Calu3 (cell line): ENCODE measurements at regions not wholly inside any gene's neighbourhood (a gene's known extent, or its start where the extent isn't known, plus 50 kb on each side); places are given as distances from the start of the nearest gene placed in this dataset.

Experiments
- BruUV-seq: library from RNA; stranded (reverse); fragments of 400-500 nt; replicated peaks from 2 replicates; lab custom pipeline; 2021; lab: Mats Ljungman, UMichigan
- CTCF ChIA-PET: fragments of 300-600 bp; sonication (Branson Sonifier 250); formaldehyde crosslinking; loops from one replicate; lab custom pipeline; 2022; ENCODE audit warnings: antibody characterized with exemption; lab: Charles Lee
- DNase-seq: peaks from one replicate; pipeline ENCODE4 v3.0.0; 2022
- H3K27ac Mint-ChIP-seq: one replicate; pipeline ENCODE4 v1.8.0; 2022; ENCODE audit warnings: mixed read lengths; ENCODE audit not compliant: unreplicated experiment
- H3K27me3 Mint-ChIP-seq: one replicate; pipeline ENCODE4 v1.8.0; 2022; ENCODE audit warnings: mixed read lengths; ENCODE audit not compliant: unreplicated experiment
- H3K36me3 Mint-ChIP-seq: one replicate; pipeline ENCODE4 v1.8.0; 2022; ENCODE audit warnings: mild to moderate bottlenecking, moderate library complexity, mixed read lengths; ENCODE audit not compliant: insufficient read depth, unreplicated experiment
- H3K4me1 Mint-ChIP-seq: one replicate; pipeline ENCODE4 v1.8.0; 2022; ENCODE audit warnings: mild to moderate bottlenecking, low read depth, mixed read lengths; ENCODE audit not compliant: unreplicated experiment
- H3K4me3 Mint-ChIP-seq: one replicate; pipeline ENCODE4 v1.8.0; 2022; ENCODE audit warnings: mild to moderate bottlenecking, low read depth, moderate library complexity, mixed read lengths; ENCODE audit not compliant: unreplicated experiment
- H3K9me3 Mint-ChIP-seq: one replicate; pipeline ENCODE4 v1.8.0; 2022; ENCODE audit warnings: low read depth, mixed read lengths; ENCODE audit not compliant: unreplicated experiment
- CTCF ChIP-seq: fragments of 200-600 bp; IDR thresholded peaks from one replicate; pipeline ENCODE4 v1.8.0; 2022; ENCODE audit warnings: antibody characterized with exemption; ENCODE audit not compliant: unreplicated experiment
- intact Hi-C: fragments of 100-400 bp; cut with micrococcal nuclease; formaldehyde crosslinking; loops from one replicate; pipeline ENCODE4 v1.10.0; 2022; ENCODE audit not compliant: unreplicated experiment

- peaks cover 15% of the 10 kb centered on the region for H3K4me1 Mint-ChIP-seq
Measured at GRCh38 chr14:100643426-100643825, 56.2 kb upstream of the BEGAIN start.

GRCh38 chr14:100644383-100644782 lies 57.2 kb upstream of the BEGAIN start:
- CTCF ChIA-PET, result interaction anchor here (2.8 kb wide), 2 partner anchors 205 to 227 kb away, joined by 40 to 64 read pairs; no protein-coding TSS in a partner anchor

More at GRCh38 chr14:100643426-100643825, 56.2 kb upstream of the BEGAIN start:
- Mint-ChIP-seq H3K9me3 (no peaks in the 10 kb centered on the region), H3K4me3 (no peak overlapping the region), H3K27ac (no peak overlapping the region), H3K27me3 (peaks cover 33% of the 10 kb centered on the region), H3K36me3 (peaks cover 4% of the 10 kb centered on the region)
- no TSS peak for BruUV-seq
- DNase-seq, result no peak
- intact Hi-C loops, result no loop called here
- TF ChIP-seq CTCF, result no peak
- CTCF ChIA-PET, result interaction anchor here (2.8 kb wide), 1 partner anchor 226 kb away, joined by 40 read pairs; no protein-coding TSS in a partner anchor

GRCh38 chr14:100644784-100645183 lies 57.6 kb upstream of the BEGAIN start:
- no peak for DNase-seq
- H3K36me3 Mint-ChIP-seq, result peaks cover 4% of the 10 kb centered on the region

More at GRCh38 chr14:100644383-100644782, 57.2 kb upstream of the BEGAIN start:
- BruUV-seq, result no TSS peak
- TF ChIP-seq CTCF, result no peak
- H3K27me3 Mint-ChIP-seq, result peaks cover 33% of the 10 kb centered on the region
- H3K36me3 Mint-ChIP-seq, result peaks cover 4% of the 10 kb centered on the region
- no peak overlapping the region for H3K4me3 Mint-ChIP-seq
- intact Hi-C loops, result no loop called here
- no peak for DNase-seq
- H3K27ac Mint-ChIP-seq, result no peak overlapping the region
- H3K4me1 Mint-ChIP-seq, result peaks cover 23% of the 10 kb centered on the region
- H3K9me3 Mint-ChIP-seq, result no peaks in the 10 kb centered on the region

GRCh38 chr14:100645196-100645981 lies 58.2 kb upstream of the BEGAIN start:
- Mint-ChIP-seq H3K27me3 (peaks cover 33% of the 10 kb centered on the region), H3K4me3 (no peak overlapping the region)
- BruUV-seq, result no TSS peak

More at GRCh38 chr14:100644784-100645183, 57.6 kb upstream of the BEGAIN start:
- no peak overlapping the region for H3K4me3 Mint-ChIP-seq
- TF ChIP-seq CTCF, result no peak
- CTCF ChIA-PET, result interaction anchor here (1.3 to 2.8 kb wide), 3 partner anchors 205 to 267 kb away, joined by 7 to 64 read pairs (median 40); no protein-coding TSS in a partner anchor
- intact Hi-C loops, result loop anchor here (1.0 kb wide), 1 partner anchor 204 kb away; no protein-coding TSS in a partner anchor
- peaks cover 26% of the 10 kb centered on the region for H3K4me1 Mint-ChIP-seq
- H3K27ac Mint-ChIP-seq, result no peak overlapping the region
- peaks cover 33% of the 10 kb centered on the region for H3K27me3 Mint-ChIP-seq
- H3K9me3 Mint-ChIP-seq, result no peaks in the 10 kb centered on the region
- BruUV-seq, result no TSS peak

More at GRCh38 chr14:100645196-100645981, 58.2 kb upstream of the BEGAIN start:
- peak; percentile 91 for DNase-seq
- TF ChIP-seq CTCF, result peak; percentile 78
- H3K27ac Mint-ChIP-seq, result no peak overlapping the region
- peaks cover 26% of the 10 kb centered on the region for H3K4me1 Mint-ChIP-seq
- CTCF ChIA-PET, result interaction anchor here (0.7 to 2.8 kb wide), 11 partner anchors 8 to 268 kb away, joined by 3 to 64 read pairs (median 7); no protein-coding TSS in a partner anchor
- intact Hi-C loops, result loop anchor here (1.0 kb wide), 1 partner anchor 205 kb away; no protein-coding TSS in a partner anchor
- H3K9me3 Mint-ChIP-seq, result no peaks in the 10 kb centered on the region
- H3K36me3 Mint-ChIP-seq, result peaks cover 4% of the 10 kb centered on the region
